Ovary (tissue), 3 donors: ENCODE measurements at regions not wholly inside any gene's neighbourhood (a gene's known extent, or its start where the extent isn't known, plus 50 kb on each side); places are given as distances from the start of the nearest gene placed in this dataset.

Source experiments
- EP300 ChIP-seq: sonication (generic); formaldehyde crosslinking; IDR thresholded peaks from one replicate; pipeline ENCODE4 v1.6.1; 2017; ENCODE audit warnings: antibody characterized with exemption
- POLR2A ChIP-seq: fragments of 450-650 bp; IDR thresholded peaks from one replicate; pipeline ENCODE4 v1.6.1; 2017; ENCODE audit warnings: antibody characterized with exemption, mild to moderate bottlenecking, moderate library complexity
- TF ChIP-seq, protein P1 (sequence below), 3 donors: fragments of 450-650 bp in 2 of 3; fragments of 200-600 bp in 1 of 3; IDR thresholded peaks; one replicate each; pipeline versions ENCODE4 v1.5.1 to v1.8.0; 2016 to 2022; ENCODE audit warnings: antibody characterized with exemption in 3 of 3, mild to moderate bottlenecking in 1 of 3
- donor health status: DM: no; HTN: no; CAD: no.

DNA sequence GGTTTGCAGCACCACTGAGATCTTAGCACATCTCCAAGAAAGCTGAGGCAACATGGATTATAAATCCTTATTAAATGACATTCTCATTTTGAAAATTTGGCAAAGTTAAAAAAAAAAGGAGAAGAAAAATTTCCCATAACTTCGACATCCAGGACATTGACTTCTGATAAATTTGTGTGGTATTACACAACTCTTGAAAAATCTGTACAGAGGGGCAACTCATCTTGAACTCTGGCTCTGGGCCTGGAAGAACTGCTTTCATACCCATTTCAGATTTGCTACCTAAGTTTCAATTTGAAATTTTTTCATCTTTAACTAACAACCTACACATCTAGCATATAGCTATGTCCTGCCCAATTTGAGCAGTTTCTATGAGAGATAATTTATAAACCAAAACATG, 118.0 kb upstream of the UGP2 start:
- TF ChIP-seq, protein P1, sequence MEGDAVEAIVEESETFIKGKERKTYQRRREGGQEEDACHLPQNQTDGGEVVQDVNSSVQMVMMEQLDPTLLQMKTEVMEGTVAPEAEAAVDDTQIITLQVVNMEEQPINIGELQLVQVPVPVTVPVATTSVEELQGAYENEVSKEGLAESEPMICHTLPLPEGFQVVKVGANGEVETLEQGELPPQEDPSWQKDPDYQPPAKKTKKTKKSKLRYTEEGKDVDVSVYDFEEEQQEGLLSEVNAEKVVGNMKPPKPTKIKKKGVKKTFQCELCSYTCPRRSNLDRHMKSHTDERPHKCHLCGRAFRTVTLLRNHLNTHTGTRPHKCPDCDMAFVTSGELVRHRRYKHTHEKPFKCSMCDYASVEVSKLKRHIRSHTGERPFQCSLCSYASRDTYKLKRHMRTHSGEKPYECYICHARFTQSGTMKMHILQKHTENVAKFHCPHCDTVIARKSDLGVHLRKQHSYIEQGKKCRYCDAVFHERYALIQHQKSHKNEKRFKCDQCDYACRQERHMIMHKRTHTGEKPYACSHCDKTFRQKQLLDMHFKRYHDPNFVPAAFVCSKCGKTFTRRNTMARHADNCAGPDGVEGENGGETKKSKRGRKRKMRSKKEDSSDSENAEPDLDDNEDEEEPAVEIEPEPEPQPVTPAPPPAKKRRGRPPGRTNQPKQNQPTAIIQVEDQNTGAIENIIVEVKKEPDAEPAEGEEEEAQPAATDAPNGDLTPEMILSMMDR (IDR thresholded peaks at IDR 0.05): no peak
- TF ChIP-seq EP300 (no peak), POLR2A (no peak)
